ENCODE measurements at regions not wholly inside any gene's neighbourhood (a gene's known extent, or its start where the extent isn't known, plus 50 kb on each side); places are given as distances from the start of the nearest gene placed in this dataset.

DNA sequence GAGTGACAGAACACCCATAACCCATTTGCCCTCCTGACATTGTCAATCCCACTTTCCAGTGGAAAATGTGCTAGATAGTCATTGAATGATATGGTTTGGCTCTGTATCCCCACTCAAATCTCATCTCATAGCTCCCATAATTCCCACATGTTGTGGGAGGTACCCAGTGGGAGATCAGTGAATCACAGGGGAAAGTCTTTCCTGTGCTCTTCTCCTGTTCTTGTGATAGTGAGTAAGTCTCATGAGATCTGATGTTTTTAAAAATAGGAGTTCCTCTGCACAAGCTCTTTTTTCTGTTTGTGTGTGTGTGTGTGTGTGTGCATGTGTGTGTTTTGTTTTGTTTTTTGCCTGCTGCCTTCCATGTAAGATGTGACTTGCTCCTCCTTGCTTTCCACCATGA is 191.7 kb downstream of the ARRDC4 start:
- Histone ChIP-seq H3K27me3 (ENCODE audit: control insufficient read depth, insufficient read depth, low read length) (no peaks in the 10 kb centered on the region), H3K4me3 (replicated peaks in 1 of 4; ENCODE audit: control extremely low read depth in 1 of 4, insufficient read depth in 1 of 4, low read depth in 3 of 4, low read length in 4 of 4) (no peak overlapping the region), H3K79me2 (ENCODE audit: control insufficient read depth, insufficient read depth, low read length) (no peaks in the 10 kb centered on the region), H2AFZ (ENCODE audit: low read length) (no peak overlapping the region), H3K27ac (ENCODE audit: insufficient read depth, low read length) (no peak overlapping the region), H3K4me2 (ENCODE audit: extremely low read depth, insufficient read depth, low read length) (no peak overlapping the region), H4K20me1 (ENCODE audit: control insufficient read depth, extremely low read depth, insufficient read depth, low read length) (no peaks in the 10 kb centered on the region), H3K9ac (ENCODE audit: insufficient read depth, low read length) (no peak overlapping the region), H3K36me3 (ENCODE audit: control insufficient read depth, insufficient read depth, low read length) (no peaks in the 10 kb centered on the region), H3K9me3 (ENCODE audit: control insufficient read depth, insufficient read depth, low read depth, low read length) (no peaks in the 10 kb centered on the region), H3K4me1 (ENCODE audit: control insufficient read depth, extremely low read depth, insufficient read depth, low read length) (peaks cover 6% of the 10 kb centered on the region)
- TF ChIP-seq, protein P1, sequence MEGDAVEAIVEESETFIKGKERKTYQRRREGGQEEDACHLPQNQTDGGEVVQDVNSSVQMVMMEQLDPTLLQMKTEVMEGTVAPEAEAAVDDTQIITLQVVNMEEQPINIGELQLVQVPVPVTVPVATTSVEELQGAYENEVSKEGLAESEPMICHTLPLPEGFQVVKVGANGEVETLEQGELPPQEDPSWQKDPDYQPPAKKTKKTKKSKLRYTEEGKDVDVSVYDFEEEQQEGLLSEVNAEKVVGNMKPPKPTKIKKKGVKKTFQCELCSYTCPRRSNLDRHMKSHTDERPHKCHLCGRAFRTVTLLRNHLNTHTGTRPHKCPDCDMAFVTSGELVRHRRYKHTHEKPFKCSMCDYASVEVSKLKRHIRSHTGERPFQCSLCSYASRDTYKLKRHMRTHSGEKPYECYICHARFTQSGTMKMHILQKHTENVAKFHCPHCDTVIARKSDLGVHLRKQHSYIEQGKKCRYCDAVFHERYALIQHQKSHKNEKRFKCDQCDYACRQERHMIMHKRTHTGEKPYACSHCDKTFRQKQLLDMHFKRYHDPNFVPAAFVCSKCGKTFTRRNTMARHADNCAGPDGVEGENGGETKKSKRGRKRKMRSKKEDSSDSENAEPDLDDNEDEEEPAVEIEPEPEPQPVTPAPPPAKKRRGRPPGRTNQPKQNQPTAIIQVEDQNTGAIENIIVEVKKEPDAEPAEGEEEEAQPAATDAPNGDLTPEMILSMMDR (conservative IDR thresholded peaks at IDR 0.05 in 1 of 2, IDR thresholded peaks at IDR 0.05 in 1 of 2; ENCODE audit: low read depth in 1 of 2, low read length in 2 of 2) = no peak
- no peak for TF ChIP-seq EZH2 (IDR thresholded peaks at IDR 0.05; ENCODE audit: low read length, missing control alignments)
- no peak for DNase-seq (ENCODE audit: low read depth in 2 of 2)

DNA sequence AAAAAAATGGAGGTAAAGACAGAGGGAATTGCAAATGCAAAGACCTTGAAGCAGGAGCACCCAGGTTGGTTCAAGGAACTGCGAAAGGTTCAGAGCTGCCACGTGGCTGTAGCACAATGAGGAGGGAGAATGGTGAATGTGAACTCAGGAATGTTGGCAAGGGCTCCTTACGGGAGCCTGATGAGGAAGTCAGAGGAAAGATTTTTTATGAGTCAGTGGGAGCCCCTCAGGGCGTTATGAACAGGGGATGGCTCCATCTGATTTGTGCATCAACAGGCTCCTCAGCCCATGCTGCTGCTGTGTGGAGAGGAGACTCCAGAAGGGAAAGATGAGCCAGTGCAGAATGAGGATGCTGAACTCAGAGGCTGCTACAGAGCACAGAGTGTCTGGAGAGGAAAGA is 194.4 kb downstream of the ARRDC4 start:
- DNase-seq (ENCODE audit: low read depth in 2 of 2) = peak; percentile 22 to 84
- Histone ChIP-seq H3K9ac (ENCODE audit: insufficient read depth, low read length) (no peak overlapping the region), H3K4me2 (ENCODE audit: extremely low read depth, insufficient read depth, low read length) (no peak overlapping the region)

DNA sequence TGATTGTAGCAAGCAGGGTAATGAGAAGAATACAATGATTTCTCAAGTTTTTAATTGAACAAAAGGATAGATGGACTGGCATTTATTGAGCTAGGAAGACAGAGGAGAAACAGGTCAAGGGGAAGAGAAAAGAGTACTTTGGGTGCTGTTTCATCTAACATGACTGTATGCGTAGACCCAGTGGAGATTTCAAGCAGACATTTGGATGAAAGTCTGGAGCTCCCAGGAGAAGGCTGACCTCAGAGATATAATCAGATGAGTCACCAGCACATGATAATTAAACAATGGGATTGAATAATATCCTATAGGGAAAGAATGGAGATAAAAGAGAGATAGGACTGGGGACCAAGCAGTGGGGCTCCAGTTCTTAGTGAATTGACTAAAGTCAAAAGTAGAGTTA is 194.9 kb downstream of the ARRDC4 start:
- H2AFZ ChIP-seq (ENCODE audit: low read length) = no peak overlapping the region
- H3K79me2 ChIP-seq (ENCODE audit: control insufficient read depth, insufficient read depth, low read length) = no peaks in the 10 kb centered on the region
- no peaks in the 10 kb centered on the region for H3K27me3 ChIP-seq (ENCODE audit: control insufficient read depth, insufficient read depth, low read length)
- H3K27ac ChIP-seq (ENCODE audit: insufficient read depth, low read length) = no peak overlapping the region
- no peak overlapping the region for H3K4me2 ChIP-seq (ENCODE audit: extremely low read depth, insufficient read depth, low read length)
- H3K4me1 ChIP-seq (ENCODE audit: control insufficient read depth, extremely low read depth, insufficient read depth, low read length) = peaks cover 6% of the 10 kb centered on the region
- no peak overlapping the region for H3K4me3 ChIP-seq (replicated peaks in 1 of 4; ENCODE audit: control extremely low read depth in 1 of 4, insufficient read depth in 1 of 4, low read depth in 3 of 4, low read length in 4 of 4)
- DNase-seq (ENCODE audit: low read depth in 2 of 2) = peak; percentile 3 to 52
- no peak for TF ChIP-seq EZH2 (IDR thresholded peaks at IDR 0.05; ENCODE audit: low read length, missing control alignments)
- TF ChIP-seq, protein P1 (conservative IDR thresholded peaks at IDR 0.05 in 1 of 2, IDR thresholded peaks at IDR 0.05 in 1 of 2; ENCODE audit: low read depth in 1 of 2, low read length in 2 of 2) = no peak
- no peaks in the 10 kb centered on the region for H3K36me3 ChIP-seq (ENCODE audit: control insufficient read depth, insufficient read depth, low read length)
- no peaks in the 10 kb centered on the region for H4K20me1 ChIP-seq (ENCODE audit: control insufficient read depth, extremely low read depth, insufficient read depth, low read length)
- no peaks in the 10 kb centered on the region for H3K9me3 ChIP-seq (ENCODE audit: control insufficient read depth, insufficient read depth, low read depth, low read length)
- H3K9ac ChIP-seq (ENCODE audit: insufficient read depth, low read length) = no peak overlapping the region

More for the DNA sequence above, 194.4 kb downstream of the ARRDC4 start:
- Histone ChIP-seq H3K79me2 (ENCODE audit: control insufficient read depth, insufficient read depth, low read length) (no peaks in the 10 kb centered on the region), H3K9me3 (ENCODE audit: control insufficient read depth, insufficient read depth, low read depth, low read length) (no peaks in the 10 kb centered on the region), H3K36me3 (ENCODE audit: control insufficient read depth, insufficient read depth, low read length) (no peaks in the 10 kb centered on the region), H3K4me3 (replicated peaks in 1 of 4; ENCODE audit: control extremely low read depth in 1 of 4, insufficient read depth in 1 of 4, low read depth in 3 of 4, low read length in 4 of 4) (no peak overlapping the region), H2AFZ (ENCODE audit: low read length) (no peak overlapping the region), H4K20me1 (ENCODE audit: control insufficient read depth, extremely low read depth, insufficient read depth, low read length) (no peaks in the 10 kb centered on the region), H3K27me3 (ENCODE audit: control insufficient read depth, insufficient read depth, low read length) (no peaks in the 10 kb centered on the region), H3K4me1 (ENCODE audit: control insufficient read depth, extremely low read depth, insufficient read depth, low read length) (peaks cover 6% of the 10 kb centered on the region), H3K27ac (ENCODE audit: insufficient read depth, low read length) (no peak overlapping the region)
- TF ChIP-seq, protein P1 (conservative IDR thresholded peaks at IDR 0.05 in 1 of 2, IDR thresholded peaks at IDR 0.05 in 1 of 2; ENCODE audit: low read depth in 1 of 2, low read length in 2 of 2) = no peak
- no peak for TF ChIP-seq EZH2 (IDR thresholded peaks at IDR 0.05; ENCODE audit: low read length, missing control alignments)
